ENCODE measurements at regions not wholly inside any gene's neighbourhood (a gene's known extent, or its start where the extent isn't known, plus 50 kb on each side); places are given as distances from the start of the nearest gene placed in this dataset.

- FAIRE-seq (no peak), DNase-seq (ENCODE audit: insufficient read length, low spot score) (peak; percentile 18)
Measured at GRCh38 chr13:44237276-44237767, 136.3 kb upstream of the SERP2 start.

GRCh38 chr13:44237881-44238421 lies 135.7 kb upstream of the SERP2 start:
- no peak for DNase-seq (ENCODE audit: insufficient read length, low spot score)
- no peak for FAIRE-seq

- DNase-seq (ENCODE audit: insufficient read length, low spot score) (no peak), FAIRE-seq (no peak)
Measured at GRCh38 chr13:44240611-44241145, 132.9 kb upstream of the SERP2 start.

GRCh38 chr13:44241638-44242037 lies 132.0 kb upstream of the SERP2 start:
- no peak for FAIRE-seq
- DNase-seq (ENCODE audit: insufficient read length, low spot score) = no peak

- no peak for FAIRE-seq
- no peak for DNase-seq (ENCODE audit: insufficient read length, low spot score)
Measured at GRCh38 chr13:44242766-44243165, 130.9 kb upstream of the SERP2 start.

- DNase-seq (ENCODE audit: insufficient read length, low spot score) (peak; percentile 68), FAIRE-seq (no peak)
Measured at GRCh38 chr13:44243198-44243857, 130.3 kb upstream of the SERP2 start.

- FAIRE-seq (no peak), DNase-seq (ENCODE audit: insufficient read length, low spot score) (no peak)
Measured at GRCh38 chr13:44244288-44244687, 129.3 kb upstream of the SERP2 start.

GRCh38 chr13:44249431-44249836 lies 124.2 kb upstream of the SERP2 start:
- DNase-seq (ENCODE audit: insufficient read length, low spot score) = no peak
- no peak for FAIRE-seq

GRCh38 chr13:44252938-44253337 lies 120.7 kb upstream of the SERP2 start:
- FAIRE-seq (no peak), DNase-seq (ENCODE audit: insufficient read length, low spot score) (no peak)

- DNase-seq (ENCODE audit: insufficient read length, low spot score) = no peak
- no peak for FAIRE-seq
Measured at GRCh38 chr13:44255771-44256364, 117.8 kb upstream of the SERP2 start.

GRCh38 chr13:44257796-44258195 lies 115.8 kb upstream of the SERP2 start:
- FAIRE-seq = no peak
- DNase-seq (ENCODE audit: insufficient read length, low spot score) = no peak

- DNase-seq (ENCODE audit: insufficient read length, low spot score) = no peak
- no peak for FAIRE-seq
Measured at GRCh38 chr13:44259045-44260027, 114.3 kb upstream of the SERP2 start.

GRCh38 chr13:44260336-44260735 lies 113.3 kb upstream of the SERP2 start:
- FAIRE-seq = no peak
- DNase-seq (ENCODE audit: insufficient read length, low spot score) = no peak

- no peak for DNase-seq (ENCODE audit: insufficient read length, low spot score)
- FAIRE-seq = no peak
Measured at GRCh38 chr13:44263751-44264620, 109.6 kb upstream of the SERP2 start.

GRCh38 chr13:44266305-44266704 lies 107.3 kb upstream of the SERP2 start:
- FAIRE-seq (no peak), DNase-seq (ENCODE audit: insufficient read length, low spot score) (no peak)

GRCh38 chr13:44266772-44267171 lies 106.9 kb upstream of the SERP2 start:
- no peak for DNase-seq (ENCODE audit: insufficient read length, low spot score)
- no peak for FAIRE-seq

GRCh38 chr13:44267203-44267602 lies 106.4 kb upstream of the SERP2 start:
- no peak for DNase-seq (ENCODE audit: insufficient read length, low spot score)
- no peak for FAIRE-seq

- peak; percentile 31 for DNase-seq (ENCODE audit: insufficient read length, low spot score)
- FAIRE-seq = no peak
Measured at GRCh38 chr13:44267980-44268379, 105.6 kb upstream of the SERP2 start.

- no peak for DNase-seq (ENCODE audit: insufficient read length, low spot score)
- no peak for FAIRE-seq
Measured at GRCh38 chr13:44268980-44269379, 104.6 kb upstream of the SERP2 start.

- FAIRE-seq (no peak), DNase-seq (ENCODE audit: insufficient read length, low spot score) (no peak)
Measured at GRCh38 chr13:44270150-44270549, 103.5 kb upstream of the SERP2 start.

Measured in HTR-8/SVneo (cell line).